Right ventricle myocardium superior (tissue), 1 donor: ENCODE measurements at regions not wholly inside any gene's neighbourhood (a gene's known extent, or its start where the extent isn't known, plus 50 kb on each side); places are given as distances from the start of the nearest gene placed in this dataset.

Source experiments
- ATAC-seq: fragments of 200-7000 bp; cut with Tn5 transposase; one replicate; pipeline ENCODE4 v1.9.1; 2020; ENCODE audit warnings: mild to moderate bottlenecking; ENCODE audit not compliant: poor library complexity
- DNase-seq: peaks from one replicate; pipeline ENCODE4 v3.0.0-alpha.2; 2020
- intact Hi-C: fragments of 100-400 bp; cut with DNase I; formaldehyde crosslinking; loops from one replicate; pipeline ENCODE4 v1.11.2; 2022
- donor health status: DM: no; HTN: yes; CAD: no; lungs with severe emphysema.

DNA sequence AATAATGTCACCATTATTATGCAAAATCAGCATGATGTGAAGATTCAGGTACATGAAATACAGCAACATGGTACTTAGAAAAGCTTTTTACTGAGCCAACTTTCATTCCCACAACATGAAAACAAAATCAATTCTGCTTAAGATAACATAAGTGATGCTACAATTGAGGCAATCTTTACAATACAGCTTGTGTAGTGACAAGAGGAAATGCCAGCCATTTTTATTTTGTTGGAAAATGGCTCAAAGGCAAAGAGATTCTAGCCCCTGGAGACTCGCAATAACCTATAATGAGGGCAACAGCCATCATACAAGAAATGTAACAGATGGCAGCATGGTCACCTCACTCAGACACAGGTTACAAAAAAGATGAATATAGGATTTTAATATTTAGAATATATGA, 560.4 kb downstream of the SPOCK3 start:
- ATAC-seq (no peak), DNase-seq (no peak)
- intact Hi-C loops, result no loop called here

DNA sequence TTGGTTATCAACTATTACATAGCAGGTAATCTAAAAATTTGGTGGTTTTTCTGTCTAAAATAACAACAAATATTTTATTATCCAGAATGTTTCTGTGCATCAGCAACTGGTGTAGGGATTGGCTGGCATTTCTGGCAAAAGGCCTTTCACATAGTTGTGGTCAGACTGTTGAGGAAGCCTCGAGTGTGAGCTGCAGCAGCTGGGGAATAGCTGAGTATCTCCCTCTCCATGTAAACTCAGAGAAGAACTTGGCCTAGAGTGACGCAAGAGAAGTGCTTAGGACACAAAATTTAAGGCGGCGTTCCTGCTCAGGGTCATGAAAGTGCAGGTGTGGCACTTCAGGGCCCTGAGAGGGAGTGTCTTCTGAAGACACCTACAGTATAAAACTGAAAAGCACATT, 558.9 kb downstream of the SPOCK3 start:
- intact Hi-C loops, result no loop called here
- ATAC-seq (no peak), DNase-seq (no peak)

DNA sequence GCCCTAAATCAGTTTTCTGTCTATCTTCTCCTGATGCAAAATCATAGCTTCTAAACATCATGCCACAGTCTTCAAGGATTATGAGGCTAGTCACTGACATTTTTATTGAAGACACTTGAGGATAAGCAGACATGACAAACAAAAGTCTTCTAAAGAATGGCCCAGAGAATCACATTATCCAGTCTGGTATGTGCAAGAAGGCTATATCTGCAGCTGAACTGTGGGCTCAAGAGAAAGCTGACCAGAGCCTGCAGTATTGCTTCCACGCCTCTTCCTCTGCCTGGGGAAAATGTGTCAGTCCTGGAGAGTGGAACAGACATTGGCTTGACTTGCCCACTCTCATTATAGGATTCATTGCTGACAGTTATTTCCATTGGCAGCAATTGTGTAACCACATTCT, 553.5 kb downstream of the SPOCK3 start:
- DNase-seq (no peak), ATAC-seq (no peak)
- intact Hi-C loops, result no loop called here

DNA sequence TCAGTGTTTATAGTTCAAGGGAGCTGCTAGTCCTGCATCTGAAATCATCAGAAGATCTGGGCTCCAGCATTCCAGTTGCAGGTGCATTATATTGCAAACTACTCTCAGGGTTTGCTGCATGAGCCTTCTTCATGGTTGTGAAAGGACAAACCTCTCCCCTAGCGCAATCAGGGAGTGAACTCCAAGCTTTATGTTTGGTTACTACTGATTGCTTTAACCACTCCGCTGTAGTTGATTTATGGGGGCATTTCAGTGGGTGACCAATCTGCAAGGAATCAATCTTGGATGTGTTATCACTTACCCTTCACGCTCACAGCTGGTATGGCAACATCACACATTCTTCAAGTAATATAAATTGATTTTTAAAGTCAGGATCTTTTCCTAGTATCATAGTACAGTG, 552.1 kb downstream of the SPOCK3 start:
- no peak for ATAC-seq
- intact Hi-C loops, result no loop called here
- no peak for DNase-seq
